ENCODE measurements at regions not wholly inside any gene's neighbourhood (a gene's known extent, or its start where the extent isn't known, plus 50 kb on each side); places are given as distances from the start of the nearest gene placed in this dataset.
A peak's percentile ranks its signal among the peaks of the same experiment; 100 is the strongest.

DNA sequence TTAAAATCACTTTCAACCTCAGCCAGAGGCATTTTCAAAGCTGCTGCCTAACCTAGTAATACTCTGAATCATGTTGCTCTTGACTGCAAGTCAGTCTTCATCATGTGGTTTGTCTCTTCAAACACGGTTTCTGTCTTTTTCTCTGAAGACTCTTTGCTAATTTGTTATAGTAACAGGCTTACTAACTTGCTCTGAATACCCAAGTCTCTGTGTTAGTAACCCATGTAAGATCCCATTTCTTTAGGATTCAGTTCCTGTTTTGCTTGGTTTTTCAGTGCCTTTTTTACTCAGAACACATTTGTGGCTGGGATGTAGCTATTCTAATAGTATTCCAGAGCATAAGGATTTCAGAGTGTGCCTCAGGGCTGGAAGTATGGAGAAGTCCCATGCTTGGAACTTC lies 1450.6 kb upstream of the IGFBP7 start (continued):
- TF ChIP-seq, protein P1, sequence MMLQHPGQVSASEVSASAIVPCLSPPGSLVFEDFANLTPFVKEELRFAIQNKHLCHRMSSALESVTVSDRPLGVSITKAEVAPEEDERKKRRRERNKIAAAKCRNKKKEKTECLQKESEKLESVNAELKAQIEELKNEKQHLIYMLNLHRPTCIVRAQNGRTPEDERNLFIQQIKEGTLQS (IDR thresholded peaks at IDR 0.05; ENCODE audit: borderline replicate concordance, extremely low read depth, low read depth, low read length): no peak
- peak; percentile 52; the same call in 1 of the 2 replicates for TF ChIP-seq SPI1 (IDR thresholded peaks at IDR 0.05; ENCODE audit: borderline replicate concordance, insufficient read depth, low read depth, low read length)

DNA sequence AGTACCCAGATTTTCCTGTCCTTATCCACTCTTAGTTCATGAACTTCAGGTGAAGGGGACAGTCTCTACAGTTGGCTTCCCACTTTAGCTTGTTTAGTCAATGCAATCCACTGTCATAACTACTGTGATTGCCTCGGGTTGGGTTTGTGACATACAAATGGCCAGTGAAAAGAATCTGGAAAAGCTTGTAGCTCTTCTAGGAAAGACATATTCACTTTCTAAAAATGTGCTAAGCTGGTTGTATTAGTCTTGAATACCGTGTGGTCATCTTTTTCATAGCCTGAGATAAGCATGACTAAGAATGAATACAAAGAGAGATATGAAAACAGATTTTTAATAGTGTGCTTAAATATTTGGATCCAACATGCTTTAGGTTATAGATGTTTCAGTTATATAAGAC lies 1443.5 kb upstream of the IGFBP7 start:
- Histone ChIP-seq H3K4me2 (ENCODE audit: control insufficient read depth, insufficient read depth) (no peak overlapping the region), H2AFZ (ENCODE audit: control insufficient read depth, low read depth, low read length) (no peak overlapping the region), H3K4me1 (ENCODE audit: control insufficient read depth, insufficient read depth, low read length) (no peaks in the 10 kb centered on the region), H3K79me2 (ENCODE audit: control insufficient read depth, insufficient read depth, low read length) (no peaks in the 10 kb centered on the region), H3K9me3 (replicated peaks; ENCODE audit: control insufficient read depth, insufficient read depth, low read length) (no peaks in the 10 kb centered on the region), H3K36me3 (ENCODE audit: control insufficient read depth in 2 of 2, insufficient read depth in 2 of 2, low read length in 1 of 2) (no peaks in the 10 kb centered on the region), H4K20me1 (ENCODE audit: control insufficient read depth, insufficient read depth) (no peaks in the 10 kb centered on the region), H3K4me3 (no peak overlapping the region), H3K27ac (ENCODE audit: control insufficient read depth, insufficient read depth) (no peak overlapping the region), H3K9ac (ENCODE audit: control insufficient read depth, insufficient read depth, low read length) (no peak overlapping the region), H3K27me3 (replicated peaks in 1 of 2; ENCODE audit: control insufficient read depth in 2 of 2, insufficient read depth in 2 of 2, low read length in 1 of 2) (no peaks in the 10 kb centered on the region)
- CTCF ChIA-PET: no interaction called here
- SMC1A ChIA-PET (ENCODE audit: uncharacterized antibody, unreplicated experiment): no interaction called here
- ATAC-seq (no peak), FAIRE-seq (no peak), DNase-seq (ENCODE audit: low read depth, low spot score) (no peak)
- BruUV-seq (replicated peaks): no TSS peak
- intact Hi-C loops (cut with micrococcal nuclease; ENCODE audit: unreplicated experiment) (no loop called here), in situ Hi-C loops (cut with MboI) (no loop called here)
- POLR2A ChIA-PET: interaction anchor here (1.1 kb wide), 1 partner anchor 47 kb away, joined by 3 read pairs; no protein-coding TSS in a partner anchor
- RAD21 ChIA-PET (ENCODE audit: unreplicated experiment): no interaction called here
- 0% methylated on average over 2 of the region's 2 CpGs for WGBS (ENCODE audit: insufficient coverage, insufficient replicate concordance, low lambda C conversion rate, missing lambda C conversion rate)
- TF ChIP-seq BACH1 (IDR thresholded peaks at IDR 0.05; ENCODE audit: borderline replicate concordance): no peak
- TF ChIP-seq FOXK2 (IDR thresholded peaks at IDR 0.05): no peak
- no peak for TF ChIP-seq SMARCA5 (IDR thresholded peaks at IDR 0.05)
- TF ChIP-seq JUND (IDR thresholded peaks at IDR 0.05; ENCODE audit: low read depth, low read length): no peak
- TF ChIP-seq BHLHE40 (IDR thresholded peaks at IDR 0.05; ENCODE audit: borderline replicate concordance in 1 of 2, low read depth in 2 of 2, low read length in 1 of 2): no peak
- TF ChIP-seq, protein P2, sequence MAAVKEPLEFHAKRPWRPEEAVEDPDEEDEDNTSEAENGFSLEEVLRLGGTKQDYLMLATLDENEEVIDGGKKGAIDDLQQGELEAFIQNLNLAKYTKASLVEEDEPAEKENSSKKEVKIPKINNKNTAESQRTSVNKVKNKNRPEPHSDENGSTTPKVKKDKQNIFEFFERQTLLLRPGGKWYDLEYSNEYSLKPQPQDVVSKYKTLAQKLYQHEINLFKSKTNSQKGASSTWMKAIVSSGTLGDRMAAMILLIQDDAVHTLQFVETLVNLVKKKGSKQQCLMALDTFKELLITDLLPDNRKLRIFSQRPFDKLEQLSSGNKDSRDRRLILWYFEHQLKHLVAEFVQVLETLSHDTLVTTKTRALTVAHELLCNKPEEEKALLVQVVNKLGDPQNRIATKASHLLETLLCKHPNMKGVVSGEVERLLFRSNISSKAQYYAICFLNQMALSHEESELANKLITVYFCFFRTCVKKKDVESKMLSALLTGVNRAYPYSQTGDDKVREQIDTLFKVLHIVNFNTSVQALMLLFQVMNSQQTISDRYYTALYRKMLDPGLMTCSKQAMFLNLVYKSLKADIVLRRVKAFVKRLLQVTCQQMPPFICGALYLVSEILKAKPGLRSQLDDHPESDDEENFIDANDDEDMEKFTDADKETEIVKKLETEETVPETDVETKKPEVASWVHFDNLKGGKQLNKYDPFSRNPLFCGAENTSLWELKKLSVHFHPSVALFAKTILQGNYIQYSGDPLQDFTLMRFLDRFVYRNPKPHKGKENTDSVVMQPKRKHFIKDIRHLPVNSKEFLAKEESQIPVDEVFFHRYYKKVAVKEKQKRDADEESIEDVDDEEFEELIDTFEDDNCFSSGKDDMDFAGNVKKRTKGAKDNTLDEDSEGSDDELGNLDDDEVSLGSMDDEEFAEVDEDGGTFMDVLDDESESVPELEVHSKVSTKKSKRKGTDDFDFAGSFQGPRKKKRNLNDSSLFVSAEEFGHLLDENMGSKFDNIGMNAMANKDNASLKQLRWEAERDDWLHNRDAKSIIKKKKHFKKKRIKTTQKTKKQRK (IDR thresholded peaks at IDR 0.05; ENCODE audit: low read depth, low read length): no peak
- TF ChIP-seq, protein P3, sequence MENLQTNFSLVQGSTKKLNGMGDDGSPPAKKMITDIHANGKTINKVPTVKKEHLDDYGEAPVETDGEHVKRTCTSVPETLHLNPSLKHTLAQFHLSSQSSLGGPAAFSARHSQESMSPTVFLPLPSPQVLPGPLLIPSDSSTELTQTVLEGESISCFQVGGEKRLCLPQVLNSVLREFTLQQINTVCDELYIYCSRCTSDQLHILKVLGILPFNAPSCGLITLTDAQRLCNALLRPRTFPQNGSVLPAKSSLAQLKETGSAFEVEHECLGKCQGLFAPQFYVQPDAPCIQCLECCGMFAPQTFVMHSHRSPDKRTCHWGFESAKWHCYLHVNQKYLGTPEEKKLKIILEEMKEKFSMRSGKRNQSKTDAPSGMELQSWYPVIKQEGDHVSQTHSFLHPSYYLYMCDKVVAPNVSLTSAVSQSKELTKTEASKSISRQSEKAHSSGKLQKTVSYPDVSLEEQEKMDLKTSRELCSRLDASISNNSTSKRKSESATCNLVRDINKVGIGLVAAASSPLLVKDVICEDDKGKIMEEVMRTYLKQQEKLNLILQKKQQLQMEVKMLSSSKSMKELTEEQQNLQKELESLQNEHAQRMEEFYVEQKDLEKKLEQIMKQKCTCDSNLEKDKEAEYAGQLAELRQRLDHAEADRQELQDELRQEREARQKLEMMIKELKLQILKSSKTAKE (IDR thresholded peaks at IDR 0.05; ENCODE audit: low read depth, poor library complexity, severe bottlenecking): no peak
- TF ChIP-seq RB1 (IDR thresholded peaks at IDR 0.05; ENCODE audit: borderline replicate concordance): no peak
- TF ChIP-seq, protein P4, sequence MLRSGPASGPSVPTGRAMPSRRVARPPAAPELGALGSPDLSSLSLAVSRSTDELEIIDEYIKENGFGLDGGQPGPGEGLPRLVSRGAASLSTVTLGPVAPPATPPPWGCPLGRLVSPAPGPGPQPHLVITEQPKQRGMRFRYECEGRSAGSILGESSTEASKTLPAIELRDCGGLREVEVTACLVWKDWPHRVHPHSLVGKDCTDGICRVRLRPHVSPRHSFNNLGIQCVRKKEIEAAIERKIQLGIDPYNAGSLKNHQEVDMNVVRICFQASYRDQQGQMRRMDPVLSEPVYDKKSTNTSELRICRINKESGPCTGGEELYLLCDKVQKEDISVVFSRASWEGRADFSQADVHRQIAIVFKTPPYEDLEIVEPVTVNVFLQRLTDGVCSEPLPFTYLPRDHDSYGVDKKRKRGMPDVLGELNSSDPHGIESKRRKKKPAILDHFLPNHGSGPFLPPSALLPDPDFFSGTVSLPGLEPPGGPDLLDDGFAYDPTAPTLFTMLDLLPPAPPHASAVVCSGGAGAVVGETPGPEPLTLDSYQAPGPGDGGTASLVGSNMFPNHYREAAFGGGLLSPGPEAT (IDR thresholded peaks at IDR 0.05; ENCODE audit: low read depth): no peak
- TF ChIP-seq, protein P5, sequence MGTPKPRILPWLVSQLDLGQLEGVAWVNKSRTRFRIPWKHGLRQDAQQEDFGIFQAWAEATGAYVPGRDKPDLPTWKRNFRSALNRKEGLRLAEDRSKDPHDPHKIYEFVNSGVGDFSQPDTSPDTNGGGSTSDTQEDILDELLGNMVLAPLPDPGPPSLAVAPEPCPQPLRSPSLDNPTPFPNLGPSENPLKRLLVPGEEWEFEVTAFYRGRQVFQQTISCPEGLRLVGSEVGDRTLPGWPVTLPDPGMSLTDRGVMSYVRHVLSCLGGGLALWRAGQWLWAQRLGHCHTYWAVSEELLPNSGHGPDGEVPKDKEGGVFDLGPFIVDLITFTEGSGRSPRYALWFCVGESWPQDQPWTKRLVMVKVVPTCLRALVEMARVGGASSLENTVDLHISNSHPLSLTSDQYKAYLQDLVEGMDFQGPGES (IDR thresholded peaks at IDR 0.05): no peak
- TF ChIP-seq RAD21 (IDR thresholded peaks at IDR 0.05; ENCODE audit: insufficient read depth, low read depth, low read length): no peak

All from GM12878 (cell line).